HepG2 (cell line): ENCODE measurements at regions not wholly inside any gene's neighbourhood (a gene's known extent, or its start where the extent isn't known, plus 50 kb on each side); places are given as distances from the start of the nearest gene placed in this dataset.

Experiments
- KLF9 ChIP-seq: IDR thresholded peaks from 2 replicates; pipeline ENCODE4 v1.6.1; 2016; ENCODE audit warnings: low read depth
- NRL ChIP-seq: sonication (generic); formaldehyde crosslinking; IDR thresholded peaks from 2 replicates; pipeline ENCODE4 v1.5.0; 2020; ENCODE audit warnings: missing genetic modification reagents, mild to moderate bottlenecking, moderate library complexity, borderline replicate concordance
- POLR2A ChIP-seq, 2 experiments: IDR thresholded peaks; 2 replicates each; pipeline ENCODE4 v1.6.1; 2011; ENCODE audit warnings: low read depth in 2 of 2, low read length in 2 of 2, mild to moderate bottlenecking in 1 of 2, moderate library complexity in 1 of 2; ENCODE audit not compliant: insufficient read depth in 1 of 2
- ZNF768 ChIP-seq: sonication (generic); formaldehyde crosslinking; IDR thresholded peaks from 2 replicates; pipeline ENCODE4 v1.4.0; 2020; ENCODE audit warnings: missing genetic modification reagents
- TF ChIP-seq, protein P1 (sequence below): sonication (generic); formaldehyde crosslinking; IDR thresholded peaks from 2 replicates; pipeline ENCODE4 v1.5.0; 2020; ENCODE audit warnings: mild to moderate bottlenecking, missing genetic modification reagents, moderate library complexity

DNA sequence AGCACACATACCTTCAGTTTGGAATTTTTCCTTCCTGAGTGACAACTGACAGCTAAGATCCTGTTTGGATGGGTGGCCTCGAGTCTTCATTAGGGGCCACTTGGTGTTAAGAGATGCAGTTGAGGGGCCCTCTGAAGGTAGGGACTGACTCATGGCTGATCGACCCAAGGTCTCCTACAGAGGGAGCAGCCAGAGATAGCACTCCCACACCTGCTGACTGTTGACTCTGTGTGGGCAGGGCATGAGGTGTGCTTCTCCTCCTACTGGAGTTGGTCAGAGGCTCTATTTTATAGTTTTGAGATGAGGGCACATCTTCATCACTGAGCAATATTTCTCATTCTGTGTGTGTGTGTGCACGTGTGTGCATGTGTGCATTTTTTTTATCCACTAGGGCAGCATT, 378.8 kb upstream of the PODXL start:
- no peak for TF ChIP-seq NRL (CRISPR knock-in tag)
- TF ChIP-seq, protein P1, sequence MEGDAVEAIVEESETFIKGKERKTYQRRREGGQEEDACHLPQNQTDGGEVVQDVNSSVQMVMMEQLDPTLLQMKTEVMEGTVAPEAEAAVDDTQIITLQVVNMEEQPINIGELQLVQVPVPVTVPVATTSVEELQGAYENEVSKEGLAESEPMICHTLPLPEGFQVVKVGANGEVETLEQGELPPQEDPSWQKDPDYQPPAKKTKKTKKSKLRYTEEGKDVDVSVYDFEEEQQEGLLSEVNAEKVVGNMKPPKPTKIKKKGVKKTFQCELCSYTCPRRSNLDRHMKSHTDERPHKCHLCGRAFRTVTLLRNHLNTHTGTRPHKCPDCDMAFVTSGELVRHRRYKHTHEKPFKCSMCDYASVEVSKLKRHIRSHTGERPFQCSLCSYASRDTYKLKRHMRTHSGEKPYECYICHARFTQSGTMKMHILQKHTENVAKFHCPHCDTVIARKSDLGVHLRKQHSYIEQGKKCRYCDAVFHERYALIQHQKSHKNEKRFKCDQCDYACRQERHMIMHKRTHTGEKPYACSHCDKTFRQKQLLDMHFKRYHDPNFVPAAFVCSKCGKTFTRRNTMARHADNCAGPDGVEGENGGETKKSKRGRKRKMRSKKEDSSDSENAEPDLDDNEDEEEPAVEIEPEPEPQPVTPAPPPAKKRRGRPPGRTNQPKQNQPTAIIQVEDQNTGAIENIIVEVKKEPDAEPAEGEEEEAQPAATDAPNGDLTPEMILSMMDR (CRISPR knock-in tag): no peak
- no peak for TF ChIP-seq ZNF768
- no peak for TF ChIP-seq KLF9 (CRISPR knock-in tag)
- no peak for TF ChIP-seq POLR2A (IDR thresholded peaks at IDR 0.05; ENCODE audit: insufficient read depth in 1 of 2, low read depth in 2 of 2, low read length in 2 of 2)
